C4-2B (cell line): ENCODE measurements at regions not wholly inside any gene's neighbourhood (a gene's known extent, or its start where the extent isn't known, plus 50 kb on each side); places are given as distances from the start of the nearest gene placed in this dataset.

Source experiments
- ZFX ChIP-seq: fragments of 450-650 bp; IDR thresholded peaks from 2 replicates; pipeline ENCODE4 v1.6.1; 2017
- TF ChIP-seq, protein P1 (sequence below): fragments of 450-650 bp; conservative IDR thresholded peaks from 2 replicates; pipeline ENCODE4 v1.5.1; 2017; ENCODE audit warnings: mild to moderate bottlenecking

DNA sequence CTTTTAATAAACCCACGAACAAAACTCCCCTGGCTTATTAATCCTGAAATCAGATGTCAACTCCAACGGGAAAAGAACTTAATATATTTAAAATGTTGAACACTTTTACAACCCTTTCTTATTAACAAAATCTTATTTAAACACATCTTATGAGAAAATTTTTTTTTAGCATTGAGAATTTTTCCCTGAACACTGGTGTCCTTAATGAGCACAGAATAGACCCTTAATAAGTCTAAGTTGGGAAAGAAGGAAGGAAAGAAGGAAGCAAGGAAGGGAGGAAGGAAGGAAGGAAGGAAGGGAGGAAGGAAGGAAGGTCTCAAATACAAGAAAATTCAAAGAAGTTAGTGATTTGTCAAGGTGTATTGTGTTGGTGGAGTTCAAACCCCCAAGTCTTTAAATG lies 129.2 kb upstream of the COL1A2 start:
- TF ChIP-seq, protein P1, sequence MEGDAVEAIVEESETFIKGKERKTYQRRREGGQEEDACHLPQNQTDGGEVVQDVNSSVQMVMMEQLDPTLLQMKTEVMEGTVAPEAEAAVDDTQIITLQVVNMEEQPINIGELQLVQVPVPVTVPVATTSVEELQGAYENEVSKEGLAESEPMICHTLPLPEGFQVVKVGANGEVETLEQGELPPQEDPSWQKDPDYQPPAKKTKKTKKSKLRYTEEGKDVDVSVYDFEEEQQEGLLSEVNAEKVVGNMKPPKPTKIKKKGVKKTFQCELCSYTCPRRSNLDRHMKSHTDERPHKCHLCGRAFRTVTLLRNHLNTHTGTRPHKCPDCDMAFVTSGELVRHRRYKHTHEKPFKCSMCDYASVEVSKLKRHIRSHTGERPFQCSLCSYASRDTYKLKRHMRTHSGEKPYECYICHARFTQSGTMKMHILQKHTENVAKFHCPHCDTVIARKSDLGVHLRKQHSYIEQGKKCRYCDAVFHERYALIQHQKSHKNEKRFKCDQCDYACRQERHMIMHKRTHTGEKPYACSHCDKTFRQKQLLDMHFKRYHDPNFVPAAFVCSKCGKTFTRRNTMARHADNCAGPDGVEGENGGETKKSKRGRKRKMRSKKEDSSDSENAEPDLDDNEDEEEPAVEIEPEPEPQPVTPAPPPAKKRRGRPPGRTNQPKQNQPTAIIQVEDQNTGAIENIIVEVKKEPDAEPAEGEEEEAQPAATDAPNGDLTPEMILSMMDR = no peak
- no peak for TF ChIP-seq ZFX
